Fibroblast of pulmonary artery (primary cell): ENCODE measurements at regions not wholly inside any gene's neighbourhood (a gene's known extent, or its start where the extent isn't known, plus 50 kb on each side); places are given as distances from the start of the nearest gene placed in this dataset.

Source experiments
- DNase-seq: peaks from one replicate; pipeline ENCODE4 v3.0.0-alpha.2; 2010; ENCODE audit warnings: low read depth
- H3K4me3 ChIP-seq: replicated peaks from 2 replicates; pipeline ENCODE4 v1.5.1; 2011; ENCODE audit warnings: low read depth, mild to moderate bottlenecking, control low read depth, low read length, moderate library complexity
- TF ChIP-seq, protein P1 (sequence below): IDR thresholded peaks from 2 replicates; pipeline ENCODE4 v1.5.1; 2011; ENCODE audit warnings: mild to moderate bottlenecking, control low read depth, low read length, inconsistent platforms; ENCODE audit errors: missing control alignments

DNA sequence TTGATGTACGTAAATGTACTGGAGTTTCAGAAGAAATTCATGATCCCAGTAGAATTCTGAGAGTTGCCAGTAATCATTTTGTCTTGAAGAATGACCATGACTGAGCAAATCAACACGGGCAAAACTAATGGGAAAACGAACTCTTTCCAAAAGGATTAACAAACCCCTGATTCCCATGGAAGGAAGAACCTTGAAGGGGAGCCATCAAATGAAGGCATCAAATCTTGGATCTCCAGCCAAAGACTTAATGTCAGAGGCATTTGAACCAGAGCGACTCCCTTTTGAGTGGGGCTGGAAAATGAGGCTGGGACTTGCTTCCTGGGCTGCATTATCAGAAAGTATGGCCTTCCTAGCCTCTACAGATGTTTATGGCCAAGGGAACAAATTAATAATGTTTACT lies 364.4 kb upstream of the PRKCQ start:
- no peak overlapping the region for H3K4me3 ChIP-seq
- DNase-seq = no peak
- TF ChIP-seq, protein P1, sequence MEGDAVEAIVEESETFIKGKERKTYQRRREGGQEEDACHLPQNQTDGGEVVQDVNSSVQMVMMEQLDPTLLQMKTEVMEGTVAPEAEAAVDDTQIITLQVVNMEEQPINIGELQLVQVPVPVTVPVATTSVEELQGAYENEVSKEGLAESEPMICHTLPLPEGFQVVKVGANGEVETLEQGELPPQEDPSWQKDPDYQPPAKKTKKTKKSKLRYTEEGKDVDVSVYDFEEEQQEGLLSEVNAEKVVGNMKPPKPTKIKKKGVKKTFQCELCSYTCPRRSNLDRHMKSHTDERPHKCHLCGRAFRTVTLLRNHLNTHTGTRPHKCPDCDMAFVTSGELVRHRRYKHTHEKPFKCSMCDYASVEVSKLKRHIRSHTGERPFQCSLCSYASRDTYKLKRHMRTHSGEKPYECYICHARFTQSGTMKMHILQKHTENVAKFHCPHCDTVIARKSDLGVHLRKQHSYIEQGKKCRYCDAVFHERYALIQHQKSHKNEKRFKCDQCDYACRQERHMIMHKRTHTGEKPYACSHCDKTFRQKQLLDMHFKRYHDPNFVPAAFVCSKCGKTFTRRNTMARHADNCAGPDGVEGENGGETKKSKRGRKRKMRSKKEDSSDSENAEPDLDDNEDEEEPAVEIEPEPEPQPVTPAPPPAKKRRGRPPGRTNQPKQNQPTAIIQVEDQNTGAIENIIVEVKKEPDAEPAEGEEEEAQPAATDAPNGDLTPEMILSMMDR = no peak

DNA sequence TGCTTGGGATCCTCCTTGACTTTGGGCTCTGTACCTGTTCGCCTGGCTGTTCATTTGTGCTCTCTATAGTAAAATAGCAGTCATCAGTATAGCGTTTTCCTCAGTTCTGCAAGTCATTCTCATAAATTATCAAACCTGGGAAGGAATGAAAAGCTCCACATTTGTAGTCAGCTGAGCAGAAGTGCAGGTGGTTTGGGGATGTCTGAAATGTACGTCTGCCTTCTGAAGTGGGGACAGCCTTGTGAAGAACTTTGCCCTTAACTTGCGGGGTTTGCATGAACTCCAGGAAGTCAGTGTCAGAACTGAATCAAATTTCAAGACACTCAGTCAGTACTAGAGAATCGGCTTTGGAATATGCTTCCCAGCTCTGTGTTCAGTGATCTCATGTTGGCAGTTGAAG lies 358.3 kb upstream of the PRKCQ start:
- no peak overlapping the region for H3K4me3 ChIP-seq
- no peak for DNase-seq
- TF ChIP-seq, protein P1 = no peak

DNA sequence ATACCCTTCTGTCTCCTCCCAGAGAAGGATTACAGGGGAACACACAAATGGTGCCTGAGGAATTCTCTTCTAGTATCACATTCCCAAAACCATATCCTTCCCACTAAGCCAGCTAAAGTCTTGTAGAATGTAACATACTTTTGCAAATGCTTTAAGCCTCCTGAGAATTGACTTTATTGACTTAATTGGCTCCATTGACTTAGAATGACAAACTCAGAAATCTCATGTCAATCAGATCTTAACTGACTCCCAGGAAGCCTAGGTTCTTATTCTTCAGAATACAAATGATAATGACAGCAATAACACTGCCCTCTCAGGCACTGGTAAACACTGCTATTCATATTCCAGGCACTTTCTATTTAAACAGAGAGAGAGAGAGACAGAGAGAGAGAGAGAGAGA lies 356.9 kb upstream of the PRKCQ start:
- DNase-seq = no peak
- TF ChIP-seq, protein P1 = no peak

DNA sequence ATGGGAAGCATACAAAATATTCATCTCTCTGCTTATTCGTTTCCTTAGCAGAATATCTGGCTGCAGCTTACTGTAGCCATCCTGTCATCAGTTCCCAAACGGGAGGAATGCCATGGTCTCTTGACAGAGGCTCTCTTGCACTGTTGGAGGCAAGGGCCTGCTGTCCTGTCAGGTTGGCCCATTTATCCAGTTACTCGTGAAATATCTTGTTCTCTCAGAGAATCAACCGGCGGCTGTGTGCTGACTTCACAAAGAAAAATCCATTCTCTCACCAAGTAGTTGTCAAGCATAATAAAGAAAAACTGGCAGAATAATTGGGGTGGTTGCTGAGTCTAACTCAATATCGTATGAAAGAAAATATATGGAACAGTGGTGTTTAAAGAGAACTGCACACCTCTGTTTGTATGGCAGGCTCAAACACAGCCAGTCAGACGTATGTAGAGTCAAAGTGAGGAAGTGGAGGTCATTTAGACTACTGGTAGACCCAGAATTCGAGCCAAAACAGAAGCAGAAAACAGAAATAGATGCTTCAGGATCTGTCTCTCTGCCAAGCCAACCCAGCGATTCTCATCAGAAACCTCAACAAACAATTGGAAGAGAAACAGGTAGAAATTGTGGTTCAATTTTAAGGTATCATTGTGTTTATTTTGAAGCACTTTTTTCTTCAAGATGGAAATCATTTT lies 349.2 kb upstream of the PRKCQ start:
- H3K4me3 ChIP-seq = no peak overlapping the region
- no peak for DNase-seq
- TF ChIP-seq, protein P1 = no peak

More for the DNA sequence above, 356.9 kb upstream of the PRKCQ start:
- H3K4me3 ChIP-seq = no peak overlapping the region

DNA sequence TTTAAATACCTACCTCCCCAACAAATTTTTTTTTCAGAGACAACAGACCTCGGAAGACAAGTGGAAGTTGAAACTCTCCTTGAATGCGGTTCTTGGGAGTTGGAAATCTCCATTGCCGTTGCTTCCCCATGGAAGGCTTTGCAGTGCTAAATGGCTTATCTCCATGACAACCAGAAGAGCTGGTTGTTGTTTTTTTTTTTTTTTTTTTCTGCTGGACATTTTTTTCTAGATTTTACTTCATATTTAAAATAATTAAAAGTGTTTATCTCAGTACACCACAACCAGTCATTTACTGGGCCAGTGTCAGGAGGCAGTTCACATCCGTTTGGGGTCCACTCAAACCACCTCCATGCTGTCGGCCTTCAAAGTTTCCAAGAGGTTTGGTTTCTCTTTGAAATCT lies 348.5 kb upstream of the PRKCQ start:
- TF ChIP-seq, protein P1 = no peak
- DNase-seq = no peak
- no peak overlapping the region for H3K4me3 ChIP-seq

DNA sequence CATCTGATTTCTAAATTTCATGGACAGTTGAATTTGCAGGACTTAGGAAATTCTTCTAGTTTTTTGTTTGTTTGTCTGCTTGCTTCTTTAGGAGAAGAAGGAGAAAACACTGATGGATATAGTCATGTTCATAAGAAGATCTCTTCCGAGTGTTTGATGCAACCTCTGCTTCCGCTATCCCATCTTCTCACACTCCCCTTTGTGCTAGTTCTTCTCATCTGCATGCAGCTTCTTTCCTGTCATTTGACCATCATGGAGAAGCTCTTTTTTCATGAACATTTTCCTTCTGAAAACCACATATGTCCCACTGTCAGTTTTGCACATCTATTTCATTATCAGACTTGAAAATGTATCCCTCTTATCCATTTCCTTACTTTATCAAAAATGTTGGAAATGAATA lies 346.9 kb upstream of the PRKCQ start:
- DNase-seq = no peak
- TF ChIP-seq, protein P1 = no peak
- no peak overlapping the region for H3K4me3 ChIP-seq

DNA sequence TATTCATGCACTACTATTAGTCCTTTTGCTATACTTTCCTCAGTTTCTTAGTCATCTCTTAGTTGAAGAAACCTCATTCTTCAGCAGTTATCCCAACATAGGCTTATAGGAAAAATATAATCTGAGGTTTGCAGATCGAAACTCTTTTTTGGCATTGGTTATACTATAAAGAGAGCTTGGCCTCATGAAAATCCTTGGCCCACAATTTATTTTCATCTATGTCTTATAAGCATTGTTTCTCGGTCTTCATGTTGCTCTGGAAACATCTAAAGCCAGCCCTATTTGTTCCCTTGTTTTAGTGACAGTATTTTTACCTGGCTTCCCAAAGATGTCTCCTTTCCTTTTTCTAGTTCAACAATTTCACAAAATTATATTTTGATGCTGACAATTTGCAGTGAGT lies 345.1 kb upstream of the PRKCQ start:
- H3K4me3 ChIP-seq = no peak overlapping the region
- DNase-seq = no peak
- TF ChIP-seq, protein P1 = no peak
